ENCODE measurements at regions not wholly inside any gene's neighbourhood (a gene's known extent, or its start where the extent isn't known, plus 50 kb on each side); places are given as distances from the start of the nearest gene placed in this dataset.

- no peak overlapping the region for H2AFZ ChIP-seq (ENCODE audit: low read length)
- no peaks in the 10 kb centered on the region for H3K27me3 ChIP-seq (ENCODE audit: insufficient read depth, low read length, poor library complexity, severe bottlenecking)
Measured at GRCh38 chr13:22449251-22449650, 731.5 kb upstream of the SGCG start.

GRCh38 chr13:22451327-22451741 is 729.4 kb upstream of the SGCG start:
- no peaks in the 10 kb centered on the region for H3K27me3 ChIP-seq (ENCODE audit: insufficient read depth, low read length, poor library complexity, severe bottlenecking)
- H3K4me2 ChIP-seq (ENCODE audit: low read depth, low read length, poor library complexity, severe bottlenecking) = no peak overlapping the region
- H2AFZ ChIP-seq (ENCODE audit: low read length) = no peak overlapping the region
- no peaks in the 10 kb centered on the region for H3K4me1 ChIP-seq (ENCODE audit: insufficient read depth, low read length, poor library complexity, severe bottlenecking)
- H3K4me3 ChIP-seq (ENCODE audit: low read length, poor library complexity, severe bottlenecking) = no peak overlapping the region
- no peaks in the 10 kb centered on the region for H3K36me3 ChIP-seq (ENCODE audit: insufficient read depth, low read length)
- no peaks in the 10 kb centered on the region for H3K9me3 ChIP-seq (ENCODE audit: insufficient read depth, low read depth, low read length)
- H3K9ac ChIP-seq (ENCODE audit: low read depth, low read length, poor library complexity, severe bottlenecking) = no peak overlapping the region
- H3K79me2 ChIP-seq (ENCODE audit: insufficient read depth, low read length) = no peaks in the 10 kb centered on the region
- no peaks in the 10 kb centered on the region for H3K9me2 ChIP-seq (replicated peaks; ENCODE audit: low read depth, low read length)
- H4K20me1 ChIP-seq (ENCODE audit: insufficient read depth, low read length, poor library complexity, severe bottlenecking) = no peaks in the 10 kb centered on the region
- H3F3A ChIP-seq (ENCODE audit: low read depth) = no peaks in the 10 kb centered on the region
- no peak for TF ChIP-seq EZH2phosphoT487 (IDR thresholded peaks at IDR 0.05; ENCODE audit: borderline replicate concordance)
- TF ChIP-seq CTCF (conservative IDR thresholded peaks at IDR 0.05; ENCODE audit: low read length) = no peak

More at GRCh38 chr13:22449251-22449650, 731.5 kb upstream of the SGCG start:
- no peaks in the 10 kb centered on the region for H3F3A ChIP-seq (ENCODE audit: low read depth)
- H3K4me3 ChIP-seq (ENCODE audit: low read length, poor library complexity, severe bottlenecking) = no peak overlapping the region
- H3K4me2 ChIP-seq (ENCODE audit: low read depth, low read length, poor library complexity, severe bottlenecking) = no peak overlapping the region
- no peaks in the 10 kb centered on the region for H4K20me1 ChIP-seq (ENCODE audit: insufficient read depth, low read length, poor library complexity, severe bottlenecking)
- no peak overlapping the region for H3K9ac ChIP-seq (ENCODE audit: low read depth, low read length, poor library complexity, severe bottlenecking)
- TF ChIP-seq EZH2phosphoT487 (IDR thresholded peaks at IDR 0.05; ENCODE audit: borderline replicate concordance) = no peak
- no peak for TF ChIP-seq CTCF (conservative IDR thresholded peaks at IDR 0.05; ENCODE audit: low read length)
- peaks cover 2% of the 10 kb centered on the region; the same call in 1 of the 2 replicates for H3K9me3 ChIP-seq (ENCODE audit: insufficient read depth, low read depth, low read length)
- no peaks in the 10 kb centered on the region for H3K36me3 ChIP-seq (ENCODE audit: insufficient read depth, low read length)
- no peaks in the 10 kb centered on the region for H3K4me1 ChIP-seq (ENCODE audit: insufficient read depth, low read length, poor library complexity, severe bottlenecking)
- H3K79me2 ChIP-seq (ENCODE audit: insufficient read depth, low read length) = no peaks in the 10 kb centered on the region
- H3K9me2 ChIP-seq (replicated peaks; ENCODE audit: low read depth, low read length) = no peaks in the 10 kb centered on the region

GRCh38 chr13:22454586-22454985 is 726.2 kb upstream of the SGCG start:
- H3K9me3 ChIP-seq (ENCODE audit: insufficient read depth, low read depth, low read length) = peaks cover 4% of the 10 kb centered on the region; the same call in 1 of the 2 replicates
- H3K36me3 ChIP-seq (ENCODE audit: insufficient read depth, low read length) = no peaks in the 10 kb centered on the region
- H2AFZ ChIP-seq (ENCODE audit: low read length) = no peak overlapping the region
- H3K4me2 ChIP-seq (ENCODE audit: low read depth, low read length, poor library complexity, severe bottlenecking) = no peak overlapping the region
- H3K4me3 ChIP-seq (ENCODE audit: low read length, poor library complexity, severe bottlenecking) = no peak overlapping the region
- H3F3A ChIP-seq (ENCODE audit: low read depth) = no peaks in the 10 kb centered on the region
- H3K79me2 ChIP-seq (ENCODE audit: insufficient read depth, low read length) = no peaks in the 10 kb centered on the region
- no peak overlapping the region for H3K9ac ChIP-seq (ENCODE audit: low read depth, low read length, poor library complexity, severe bottlenecking)
- TF ChIP-seq CTCF (conservative IDR thresholded peaks at IDR 0.05; ENCODE audit: low read length) (no peak), EZH2phosphoT487 (IDR thresholded peaks at IDR 0.05; ENCODE audit: borderline replicate concordance) (no peak)
- no peaks in the 10 kb centered on the region for H3K4me1 ChIP-seq (ENCODE audit: insufficient read depth, low read length, poor library complexity, severe bottlenecking)
- H4K20me1 ChIP-seq (ENCODE audit: insufficient read depth, low read length, poor library complexity, severe bottlenecking) = no peaks in the 10 kb centered on the region
- no peaks in the 10 kb centered on the region for H3K9me2 ChIP-seq (replicated peaks; ENCODE audit: low read depth, low read length)
- H3K27me3 ChIP-seq (ENCODE audit: insufficient read depth, low read length, poor library complexity, severe bottlenecking) = no peaks in the 10 kb centered on the region
